ENCODE measurements at regions not wholly inside any gene's neighbourhood (a gene's known extent, or its start where the extent isn't known, plus 50 kb on each side); places are given as distances from the start of the nearest gene placed in this dataset.

- H3K36me3 ChIP-seq (ENCODE audit: control insufficient read depth in 2 of 2, extremely low read depth in 1 of 2, insufficient read depth in 2 of 2, low read length in 2 of 2) = no peaks in the 10 kb centered on the region
- no peaks in the 10 kb centered on the region for H3K9me3 ChIP-seq (ENCODE audit: control insufficient read depth, low read depth, low read length)
- no peaks in the 10 kb centered on the region for H3K27me3 ChIP-seq (ENCODE audit: control insufficient read depth, extremely low read depth, insufficient read depth, low read length)
- no peak overlapping the region for H3K4me3 ChIP-seq (ENCODE audit: control insufficient read depth in 2 of 3, extremely low read depth in 1 of 3, insufficient read depth in 2 of 3, low read depth in 1 of 3, low read length in 3 of 3)
- no peaks in the 10 kb centered on the region for H3K79me2 ChIP-seq (ENCODE audit: control insufficient read depth, insufficient read depth, low read length)
- FAIRE-seq = peak; percentile 74
- TF ChIP-seq EZH2 (IDR thresholded peaks at IDR 0.05; ENCODE audit: low read length) (no peak), CTCF (optimal IDR thresholded peaks at IDR 0.05 in 1 of 3, IDR thresholded peaks at IDR 0.05 in 1 of 3, conservative IDR thresholded peaks at IDR 0.05 in 1 of 3; ENCODE audit: extremely low read depth in 1 of 3, insufficient read depth in 2 of 3, low read length in 3 of 3) (peak; percentile 85 to 96 (median 86))
- no peaks in the 10 kb centered on the region for H4K20me1 ChIP-seq (ENCODE audit: control insufficient read depth, extremely low read depth, insufficient read depth, low read length)
- H2AFZ ChIP-seq (ENCODE audit: control insufficient read depth, low read length) = no peak overlapping the region
- no peak overlapping the region for H3K4me2 ChIP-seq (ENCODE audit: control insufficient read depth, extremely low read depth, insufficient read depth, low read depth, low read length)
- H3K4me1 ChIP-seq (ENCODE audit: control insufficient read depth, extremely low read depth, insufficient read depth, low read length) = no peaks in the 10 kb centered on the region
- H3K9ac ChIP-seq (ENCODE audit: control insufficient read depth, extremely low read depth, insufficient read depth, low read length) = no peak overlapping the region
- DNase-seq (ENCODE audit: low read depth, low spot score) = no peak
- no peaks in the 10 kb centered on the region for H3K9me1 ChIP-seq (ENCODE audit: control insufficient read depth, extremely low read depth, insufficient read depth, low read length)
- dilution Hi-C loops (cut with MboI; ENCODE audit: extremely low pct_ligation_motif_present, low sequenced_read_pairs) = no loop called here
- H3K27ac ChIP-seq (ENCODE audit: control insufficient read depth, insufficient read depth, low read length) = no peak overlapping the region
Measured at GRCh38 chr10:62594093-62594520, 210.4 kb upstream of the ADO start.

GRCh38 chr10:62597226-62597625 is 207.3 kb upstream of the ADO start:
- Histone ChIP-seq H3K9me3 (ENCODE audit: control insufficient read depth, low read depth, low read length) (no peaks in the 10 kb centered on the region), H3K9me1 (ENCODE audit: control insufficient read depth, extremely low read depth, insufficient read depth, low read length) (no peaks in the 10 kb centered on the region), H2AFZ (ENCODE audit: control insufficient read depth, low read length) (no peak overlapping the region), H3K9ac (ENCODE audit: control insufficient read depth, extremely low read depth, insufficient read depth, low read length) (no peak overlapping the region), H3K27ac (ENCODE audit: control insufficient read depth, insufficient read depth, low read length) (no peak overlapping the region), H3K4me2 (ENCODE audit: control insufficient read depth, extremely low read depth, insufficient read depth, low read depth, low read length) (no peak overlapping the region), H3K4me1 (ENCODE audit: control insufficient read depth, extremely low read depth, insufficient read depth, low read length) (no peaks in the 10 kb centered on the region), H3K4me3 (ENCODE audit: control insufficient read depth in 2 of 3, extremely low read depth in 1 of 3, insufficient read depth in 2 of 3, low read depth in 1 of 3, low read length in 3 of 3) (no peak overlapping the region), H3K79me2 (ENCODE audit: control insufficient read depth, insufficient read depth, low read length) (no peaks in the 10 kb centered on the region), H3K36me3 (ENCODE audit: control insufficient read depth in 2 of 2, extremely low read depth in 1 of 2, insufficient read depth in 2 of 2, low read length in 2 of 2) (no peaks in the 10 kb centered on the region), H3K27me3 (ENCODE audit: control insufficient read depth, extremely low read depth, insufficient read depth, low read length) (no peaks in the 10 kb centered on the region), H4K20me1 (ENCODE audit: control insufficient read depth, extremely low read depth, insufficient read depth, low read length) (no peaks in the 10 kb centered on the region)
- no peak for FAIRE-seq
- dilution Hi-C loops (cut with MboI; ENCODE audit: extremely low pct_ligation_motif_present, low sequenced_read_pairs) = no loop called here
- DNase-seq (ENCODE audit: low read depth, low spot score) = no peak
- TF ChIP-seq EZH2 (IDR thresholded peaks at IDR 0.05; ENCODE audit: low read length) (no peak), CTCF (optimal IDR thresholded peaks at IDR 0.05 in 1 of 3, IDR thresholded peaks at IDR 0.05 in 1 of 3, conservative IDR thresholded peaks at IDR 0.05 in 1 of 3; ENCODE audit: extremely low read depth in 1 of 3, insufficient read depth in 2 of 3, low read length in 3 of 3) (no peak)
